ENCODE measurements at regions not wholly inside any gene's neighbourhood (a gene's known extent, or its start where the extent isn't known, plus 50 kb on each side); places are given as distances from the start of the nearest gene placed in this dataset.
"Not testable (repeated sequence)": the region's sequence is repeated elsewhere in the genome, so short reads cannot be mapped to it uniquely, and the experiment has no call there.

DNA sequence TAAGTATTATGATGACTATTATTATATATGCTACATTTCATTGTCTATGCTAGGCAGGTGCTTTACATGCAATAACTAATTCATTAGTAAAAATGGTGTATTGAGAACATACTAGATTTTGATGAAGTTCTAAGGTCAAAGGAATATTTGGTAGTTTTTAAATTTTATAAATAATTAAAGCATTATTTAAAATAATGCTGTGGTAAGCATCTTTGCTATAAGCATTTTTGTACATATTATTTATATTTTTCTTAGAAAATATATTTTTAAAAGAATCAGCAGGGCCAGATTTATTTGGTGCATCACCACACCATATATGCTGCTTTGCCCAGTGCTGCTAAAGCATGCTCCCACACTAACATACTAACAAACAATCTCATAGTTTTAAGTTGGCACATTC, 517.9 kb downstream of the C6orf118 start:
- Histone ChIP-seq H3K9me3 (replicated peaks) (no peaks in the 10 kb centered on the region), H3K27ac (no peak overlapping the region), H3K4me3 (no peak overlapping the region), H3K36me3 (no peaks in the 10 kb centered on the region), H3K27me3 (no peaks in the 10 kb centered on the region), H3K4me1 (no peaks in the 10 kb centered on the region)
- no peak for DNase-seq

DNA sequence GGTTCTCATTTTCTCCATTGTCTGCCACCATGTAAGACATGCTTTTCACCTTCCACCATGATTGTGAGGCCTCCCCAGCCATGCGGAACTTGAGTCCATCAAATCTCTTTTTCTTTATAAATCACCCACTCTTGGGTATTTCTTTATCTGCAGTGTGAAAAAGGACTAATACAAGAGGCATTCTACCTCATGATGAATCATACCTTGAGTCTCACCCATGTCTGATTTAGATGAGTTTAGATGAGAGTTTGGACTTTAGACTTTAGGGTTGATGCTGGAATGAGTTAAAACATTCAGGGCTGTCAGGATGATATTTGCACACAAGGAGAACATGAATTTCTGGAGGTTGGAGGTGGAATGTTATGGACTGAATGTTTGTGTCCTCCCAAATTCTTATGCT, 545.6 kb downstream of the C6orf118 start:
- DNase-seq = no peak
- Histone ChIP-seq H3K27ac (no peak overlapping the region), H3K4me1 (no peaks in the 10 kb centered on the region), H3K27me3 (no peaks in the 10 kb centered on the region), H3K4me3 (no peak overlapping the region), H3K36me3 (no peaks in the 10 kb centered on the region), H3K9me3 (replicated peaks) (no peaks in the 10 kb centered on the region)

DNA sequence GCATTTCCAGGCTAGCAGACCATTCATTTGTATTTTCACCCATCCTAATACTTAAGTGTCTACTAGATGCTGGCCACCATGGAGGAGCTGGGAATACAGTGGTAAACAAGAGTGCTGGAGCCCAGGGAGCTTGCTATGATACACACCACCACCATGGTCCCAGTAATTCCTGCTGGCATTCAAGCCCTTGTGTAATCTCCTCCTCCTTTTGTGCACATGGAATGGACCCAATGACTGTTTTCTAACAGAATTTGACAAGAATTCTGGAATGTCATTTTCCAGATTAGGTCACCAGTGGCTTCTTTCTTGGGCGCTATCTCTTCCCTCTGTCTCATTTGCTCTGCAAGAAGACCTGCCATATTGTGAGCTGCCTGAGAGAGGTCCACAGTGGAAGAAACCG, 552.0 kb downstream of the C6orf118 start:
- no peaks in the 10 kb centered on the region for H3K27me3 ChIP-seq
- no peak overlapping the region for H3K4me3 ChIP-seq
- H3K27ac ChIP-seq = no peak overlapping the region
- no peaks in the 10 kb centered on the region for H3K9me3 ChIP-seq (replicated peaks)
- no peaks in the 10 kb centered on the region for H3K36me3 ChIP-seq
- no peak for DNase-seq
- no peaks in the 10 kb centered on the region for H3K4me1 ChIP-seq

DNA sequence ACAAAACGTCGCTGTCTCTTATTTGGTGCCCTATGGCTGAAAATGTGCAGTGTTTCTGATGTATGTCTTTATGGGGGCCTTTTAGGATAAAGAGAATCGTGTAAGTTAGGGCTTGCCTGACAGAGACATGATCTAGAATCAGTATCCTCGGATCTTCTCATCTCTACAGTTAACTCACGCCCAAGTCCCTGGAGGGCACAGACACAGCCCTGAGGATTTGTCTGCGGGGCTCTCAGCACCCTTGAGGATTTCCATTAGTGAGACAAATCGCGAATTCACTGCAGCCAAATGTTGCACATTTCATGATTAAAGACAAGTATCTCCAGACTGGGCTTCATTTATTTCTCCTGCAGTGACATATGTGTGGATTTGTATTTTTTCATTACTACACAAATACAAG, 552.7 kb downstream of the C6orf118 start:
- Histone ChIP-seq H3K4me3 (no peak overlapping the region), H3K4me1 (no peaks in the 10 kb centered on the region), H3K36me3 (no peaks in the 10 kb centered on the region), H3K27me3 (no peaks in the 10 kb centered on the region), H3K9me3 (replicated peaks) (no peaks in the 10 kb centered on the region), H3K27ac (no peak overlapping the region)
- DNase-seq = no peak

DNA sequence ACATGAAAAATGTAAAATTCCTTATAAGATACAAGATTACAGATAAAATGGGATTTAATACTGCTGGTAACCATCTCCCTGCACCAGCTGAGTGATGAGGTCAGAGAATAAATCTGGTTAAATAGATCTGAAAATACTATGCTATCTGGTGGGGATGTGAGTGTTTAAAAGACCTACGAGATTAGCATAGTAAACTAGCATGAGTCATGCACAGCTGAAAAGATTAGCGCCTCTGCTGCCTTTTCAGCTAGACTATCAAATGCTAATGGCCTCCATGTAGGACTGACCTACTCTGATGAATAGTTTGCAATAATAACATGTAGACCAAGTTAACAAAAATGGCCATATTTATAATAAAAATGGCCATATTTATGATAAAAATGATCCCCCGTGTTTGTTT, 553.3 kb downstream of the C6orf118 start:
- Histone ChIP-seq H3K27ac (no peak overlapping the region), H3K4me3 (no peak overlapping the region), H3K27me3 (no peaks in the 10 kb centered on the region), H3K36me3 (no peaks in the 10 kb centered on the region), H3K4me1 (no peaks in the 10 kb centered on the region), H3K9me3 (replicated peaks) (no peaks in the 10 kb centered on the region)
- peak in 1 of 2 experiments; percentile 31 for DNase-seq

DNA sequence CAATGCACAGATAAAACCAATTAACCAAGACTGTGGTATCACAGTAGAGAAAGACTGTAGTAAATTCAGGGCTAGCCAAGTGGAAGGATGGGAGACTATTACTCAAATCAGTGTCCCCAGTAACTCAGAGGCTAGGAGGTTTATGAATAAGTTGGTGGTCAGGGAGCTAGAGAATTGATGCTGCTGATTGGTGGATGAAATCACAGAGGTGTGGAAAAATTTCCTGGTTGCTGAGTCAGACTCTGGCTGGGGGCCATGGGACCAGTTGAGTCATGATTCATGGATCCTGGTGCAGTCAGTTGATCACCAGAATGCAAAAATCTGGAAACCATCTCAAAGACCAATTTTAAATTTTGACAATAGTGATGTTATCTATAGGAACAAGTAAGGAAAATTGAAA, 555.9 kb downstream of the C6orf118 start:
- Histone ChIP-seq H3K27me3 (no peaks in the 10 kb centered on the region), H3K9me3 (replicated peaks) (no peaks in the 10 kb centered on the region), H3K27ac (no peak overlapping the region), H3K36me3 (no peaks in the 10 kb centered on the region), H3K4me3 (no peak overlapping the region), H3K4me1 (peaks cover 10% of the 10 kb centered on the region; the same call in 1 of the 2 replicates)
- peak; percentile 11 to 17 for DNase-seq

DNA sequence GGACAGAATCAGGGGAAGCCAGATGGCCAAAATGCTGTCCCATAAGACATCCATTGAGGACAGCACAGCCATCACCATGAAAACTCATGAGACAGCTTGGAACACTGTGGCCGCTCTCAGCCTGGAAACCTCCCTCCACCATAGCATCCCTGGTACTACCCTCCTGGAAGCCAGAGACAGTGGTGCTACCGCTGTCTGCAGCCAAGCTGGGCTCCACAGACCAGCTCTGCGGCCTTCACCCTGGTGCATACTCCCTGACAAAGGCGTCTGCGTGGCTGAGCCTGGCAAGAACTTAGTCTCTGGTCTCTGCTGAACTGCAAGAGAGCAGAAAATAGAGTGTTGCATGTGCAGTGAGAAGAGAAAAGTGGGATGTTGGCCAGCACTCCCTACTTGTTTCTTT, 558.0 kb downstream of the C6orf118 start:
- no peaks in the 10 kb centered on the region for H3K36me3 ChIP-seq
- H3K4me1 ChIP-seq = peaks cover 11% of the 10 kb centered on the region; the same call in 1 of the 2 replicates
- no peak for DNase-seq

DNA sequence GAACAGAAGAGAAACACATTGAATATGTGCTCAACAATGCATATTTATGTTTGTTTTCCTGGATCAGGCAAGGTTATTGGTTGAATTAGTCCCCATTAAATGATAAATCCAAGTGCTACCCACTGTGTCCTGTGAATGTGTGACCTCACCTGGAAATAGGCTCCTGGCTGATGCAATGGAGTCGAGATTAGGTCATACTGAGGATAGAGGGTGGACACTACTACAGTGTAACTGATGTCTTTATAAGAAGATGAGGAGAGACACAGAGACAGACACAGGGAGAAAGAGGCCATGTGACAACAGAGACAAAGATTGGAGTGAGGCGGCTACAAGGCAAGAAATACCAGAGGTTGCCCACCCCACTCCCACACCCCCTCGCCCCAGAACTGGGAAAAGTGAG, 559.3 kb downstream of the C6orf118 start:
- peaks cover 11% of the 10 kb centered on the region; the same call in 1 of the 2 replicates for H3K4me1 ChIP-seq
- no peaks in the 10 kb centered on the region; the same call in 1 of the 2 replicates for H3K9me3 ChIP-seq (replicated peaks)
- H3K36me3 ChIP-seq = no peaks in the 10 kb centered on the region
- no peak for DNase-seq
- no peaks in the 10 kb centered on the region for H3K27me3 ChIP-seq
- H3K4me3 ChIP-seq = no peak overlapping the region
- H3K27ac ChIP-seq = no peak overlapping the region

More for the DNA sequence above, 558.0 kb downstream of the C6orf118 start:
- Histone ChIP-seq H3K27me3 (no peaks in the 10 kb centered on the region), H3K4me3 (no peak overlapping the region), H3K27ac (no peak overlapping the region), H3K9me3 (replicated peaks) (no peaks in the 10 kb centered on the region; the same call in 1 of the 2 replicates)

DNA sequence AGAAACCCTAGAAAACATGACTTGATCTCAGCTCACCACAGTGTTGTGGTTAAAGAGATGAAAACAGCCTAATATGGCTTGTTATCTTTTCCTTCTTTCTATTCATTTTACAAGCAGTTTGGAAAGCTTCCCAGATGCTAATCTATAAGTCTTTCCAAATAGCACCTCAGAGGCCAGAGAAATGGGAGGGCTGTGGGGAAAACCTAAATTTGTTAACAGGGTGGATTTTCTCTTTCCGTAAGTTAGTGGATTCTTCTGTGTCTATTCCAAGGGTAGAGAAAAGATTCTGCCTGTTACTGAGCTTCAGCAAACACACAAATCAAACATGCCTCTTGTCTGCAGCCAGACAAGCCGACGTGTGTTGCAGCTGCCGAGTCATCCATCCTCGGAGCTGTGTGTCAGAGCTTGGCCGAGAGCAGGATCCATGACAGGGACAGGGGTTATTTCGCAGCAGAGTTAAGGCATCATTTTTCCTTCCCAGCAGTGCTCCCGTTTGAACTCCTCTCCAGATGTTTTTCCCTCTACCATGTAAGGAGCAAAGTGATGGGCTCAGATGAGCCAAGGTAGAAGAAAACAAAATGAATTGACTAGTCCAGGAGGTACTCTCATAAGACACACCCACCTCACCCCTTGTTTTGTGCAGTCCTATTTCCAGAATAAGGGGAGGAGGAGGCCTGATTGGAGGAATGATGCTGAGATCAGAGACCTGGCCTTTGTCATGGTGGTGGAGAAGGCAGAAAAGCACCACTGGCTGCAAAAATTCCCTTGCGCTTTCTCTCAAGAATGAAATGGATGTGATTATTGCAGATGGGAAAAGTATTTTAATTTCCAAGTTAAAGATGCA, 560.0 kb downstream of the C6orf118 start:
- DNase-seq = peak; percentile 29 to 55
- Histone ChIP-seq H3K4me3 (no peak overlapping the region), H3K27ac (no peak overlapping the region), H3K36me3 (no peaks in the 10 kb centered on the region), H3K4me1 (peaks cover 11% of the 10 kb centered on the region; the same call in 1 of the 2 replicates), H3K27me3 (no peaks in the 10 kb centered on the region), H3K9me3 (replicated peaks) (no peaks in the 10 kb centered on the region; the same call in 1 of the 2 replicates)

DNA sequence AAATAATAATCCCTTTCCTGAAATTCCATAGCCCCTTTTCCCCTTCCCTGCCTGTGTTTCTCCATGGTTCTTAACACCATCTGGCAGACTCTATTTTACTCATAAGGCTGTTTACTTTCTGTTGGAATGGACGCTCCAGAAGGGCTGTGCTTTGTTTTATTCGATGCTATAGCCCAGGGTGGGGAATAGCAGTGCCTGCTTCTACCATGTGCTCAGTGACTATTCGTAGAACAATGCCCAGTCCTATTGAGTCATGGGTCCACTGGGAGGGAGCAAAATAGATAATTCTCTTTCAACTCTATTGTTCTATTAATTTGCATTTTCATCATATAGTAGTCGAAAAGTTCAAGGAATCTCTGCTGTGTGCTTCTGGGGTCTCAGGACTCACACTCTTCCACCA, 565.1 kb downstream of the C6orf118 start:
- no peak for DNase-seq

DNA sequence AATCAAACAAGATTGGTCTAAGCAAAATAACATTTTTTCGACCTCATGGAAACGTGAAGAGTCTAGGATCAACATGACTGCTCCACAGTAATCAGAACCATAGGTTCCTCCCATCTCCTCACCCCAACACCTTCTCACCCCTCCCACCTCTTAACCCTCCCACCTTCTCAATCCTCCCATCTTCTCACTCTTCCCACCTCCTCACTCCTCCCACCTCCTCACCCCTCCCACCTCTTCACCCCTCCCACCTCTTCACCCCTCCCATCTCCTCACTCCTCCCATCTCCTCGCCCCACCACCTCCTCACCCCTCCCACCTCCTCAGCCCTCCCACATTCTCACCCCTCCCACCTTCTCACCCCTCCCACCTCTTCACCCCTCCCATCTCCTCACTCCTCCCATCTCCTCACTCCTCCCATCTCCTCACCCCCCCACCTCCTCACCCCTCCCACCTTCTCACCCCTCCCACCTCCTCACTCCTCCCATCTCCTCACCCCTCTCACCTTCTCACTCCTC, 567.4 kb downstream of the C6orf118 start:
- DNase-seq = no peak
- Histone ChIP-seq H3K27me3 (no peaks in the 10 kb centered on the region), H3K9me3 (replicated peaks) (no peaks in the 10 kb centered on the region), H3K4me3 (no peak overlapping the region), H3K36me3 (no peaks in the 10 kb centered on the region), H3K4me1 (no peaks in the 10 kb centered on the region), H3K27ac (no peak overlapping the region)

More for the DNA sequence above, 565.1 kb downstream of the C6orf118 start:
- Histone ChIP-seq H3K27me3 (no peaks in the 10 kb centered on the region), H3K27ac (no peak overlapping the region), H3K36me3 (no peaks in the 10 kb centered on the region), H3K9me3 (replicated peaks) (no peaks in the 10 kb centered on the region; the same call in 1 of the 2 replicates), H3K4me1 (peaks cover 5% of the 10 kb centered on the region; the same call in 1 of the 2 replicates), H3K4me3 (no peak overlapping the region)

DNA sequence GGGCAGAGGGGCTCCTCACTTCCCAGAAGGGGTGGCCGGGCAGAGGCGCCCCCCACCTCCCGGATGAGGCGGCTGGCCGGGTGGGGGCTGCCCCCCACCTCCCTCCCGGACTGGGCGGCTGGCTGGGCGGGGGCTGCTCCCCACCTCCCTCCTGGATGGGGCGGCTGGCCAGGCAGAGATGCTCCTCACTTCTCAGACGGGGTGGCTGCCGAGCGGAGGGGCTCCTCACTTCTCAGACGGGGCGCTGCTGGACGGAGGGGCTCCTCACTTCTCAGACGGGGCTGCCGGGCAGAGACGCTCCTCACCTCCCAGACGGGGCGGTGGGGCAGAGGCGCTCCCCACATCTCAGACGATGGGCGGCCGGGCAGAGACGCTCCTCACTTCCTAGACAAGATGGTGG, 573.3 kb downstream of the C6orf118 start:
- not testable (repeated sequence) for H3K4me1 ChIP-seq; DNase-seq; H3K4me3 ChIP-seq; H3K9me3 ChIP-seq (replicated peaks); H3K27me3 ChIP-seq; H3K27ac ChIP-seq; H3K36me3 ChIP-seq

DNA sequence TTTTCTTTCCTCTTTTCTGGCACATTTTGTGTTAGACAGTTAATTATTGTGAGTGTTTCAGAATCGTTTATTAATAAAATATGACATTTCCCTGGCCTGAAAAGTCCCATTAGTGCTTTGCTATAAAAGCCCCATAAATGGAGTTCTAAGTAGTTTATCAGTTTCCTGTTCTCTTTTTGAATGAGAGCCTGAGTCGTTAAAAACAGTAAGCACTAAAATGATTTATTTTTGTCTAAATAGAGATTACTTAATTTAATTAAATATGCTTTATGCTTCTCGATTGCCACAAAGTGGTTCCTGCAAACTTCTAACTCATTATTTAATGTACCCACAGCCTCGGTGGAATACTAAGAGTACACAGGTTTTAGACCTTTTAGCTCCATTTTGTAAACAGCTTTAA, 577.9 kb downstream of the C6orf118 start:
- no peaks in the 10 kb centered on the region for H3K27me3 ChIP-seq
- no peaks in the 10 kb centered on the region for H3K9me3 ChIP-seq (replicated peaks)
- H3K36me3 ChIP-seq = no peaks in the 10 kb centered on the region
- H3K4me3 ChIP-seq = no peak overlapping the region
- DNase-seq = no peak
- H3K27ac ChIP-seq = no peak overlapping the region
- no peaks in the 10 kb centered on the region for H3K4me1 ChIP-seq

DNA sequence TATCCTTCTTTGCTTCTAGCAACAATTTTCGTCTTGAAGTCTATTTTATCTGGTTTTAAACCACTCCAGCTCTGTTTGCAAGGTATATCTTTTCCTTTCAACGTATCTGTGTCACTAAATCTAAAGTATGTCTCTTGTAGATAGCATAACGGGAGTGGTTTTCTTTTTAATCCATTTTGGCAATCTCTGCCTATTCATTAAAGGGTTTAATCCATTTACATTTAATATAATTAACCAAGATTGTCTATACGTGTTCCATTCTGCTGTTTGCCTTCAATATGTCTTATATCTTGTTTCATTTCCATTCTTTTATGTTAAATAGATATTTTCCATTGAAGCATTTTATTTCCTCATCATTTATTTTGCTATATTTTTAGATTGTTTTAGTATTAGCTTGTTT, 587.9 kb downstream of the C6orf118 start:
- no peak for DNase-seq
- Histone ChIP-seq H3K27me3 (no peaks in the 10 kb centered on the region), H3K36me3 (no peaks in the 10 kb centered on the region), H3K27ac (no peak overlapping the region), H3K4me1 (no peaks in the 10 kb centered on the region), H3K4me3 (no peak overlapping the region), H3K9me3 (replicated peaks) (no peaks in the 10 kb centered on the region; the same call in 1 of the 2 replicates)

DNA sequence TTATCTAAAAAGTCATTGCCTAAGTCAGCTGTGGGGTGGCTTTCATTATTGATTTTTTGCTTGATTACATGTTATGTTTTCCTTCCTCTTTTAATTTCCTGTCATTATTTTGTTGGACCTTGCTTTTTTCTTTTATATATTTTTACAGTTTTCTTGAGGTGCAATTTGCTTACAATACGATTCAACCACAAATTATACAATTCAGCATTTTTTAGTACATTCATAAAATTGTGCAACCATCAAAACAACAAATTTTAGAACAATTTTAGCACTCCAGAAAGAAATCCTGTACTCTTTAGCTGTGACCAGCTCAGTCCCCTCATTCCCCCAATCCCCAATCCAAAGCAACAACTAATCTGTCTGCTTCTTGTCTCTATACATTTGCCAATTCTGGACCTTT, 608.9 kb downstream of the C6orf118 start:
- Histone ChIP-seq H3K4me1 (no peaks in the 10 kb centered on the region), H3K36me3 (no peaks in the 10 kb centered on the region), H3K27me3 (no peaks in the 10 kb centered on the region), H3K4me3 (no peak overlapping the region), H3K27ac (no peak overlapping the region), H3K9me3 (replicated peaks) (no peaks in the 10 kb centered on the region)
- no peak for DNase-seq

DNA sequence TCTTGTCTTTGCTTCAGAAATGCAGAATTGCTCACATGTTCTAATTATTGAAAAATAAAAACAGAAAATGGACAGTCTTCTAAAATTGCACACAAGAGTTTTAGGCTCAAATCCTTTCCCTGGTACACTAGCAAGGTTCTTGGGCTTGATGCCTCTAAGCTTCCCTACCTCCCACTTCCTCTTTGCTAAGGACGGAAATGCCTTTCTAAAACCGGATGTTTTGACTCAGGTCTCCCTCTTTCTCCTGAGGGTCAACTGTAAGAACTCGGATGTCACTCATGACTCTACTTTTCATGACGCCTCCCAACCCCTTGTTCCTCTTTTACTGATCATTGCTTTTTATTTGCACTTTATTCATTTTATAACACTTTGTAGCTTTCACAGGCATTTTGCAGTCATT, 613.5 kb downstream of the C6orf118 start:
- Histone ChIP-seq H3K27me3 (no peaks in the 10 kb centered on the region), H3K4me1 (no peaks in the 10 kb centered on the region), H3K27ac (no peak overlapping the region), H3K36me3 (no peaks in the 10 kb centered on the region), H3K4me3 (no peak overlapping the region), H3K9me3 (replicated peaks) (no peaks in the 10 kb centered on the region)
- DNase-seq = no peak
